ENCODE measurements at regions not wholly inside any gene's neighbourhood (a gene's known extent, or its start where the extent isn't known, plus 50 kb on each side); places are given as distances from the start of the nearest gene placed in this dataset.
"Not testable (repeated sequence)": the region's sequence is repeated elsewhere in the genome, so short reads cannot be mapped to it uniquely, and the experiment has no call there.

DNA sequence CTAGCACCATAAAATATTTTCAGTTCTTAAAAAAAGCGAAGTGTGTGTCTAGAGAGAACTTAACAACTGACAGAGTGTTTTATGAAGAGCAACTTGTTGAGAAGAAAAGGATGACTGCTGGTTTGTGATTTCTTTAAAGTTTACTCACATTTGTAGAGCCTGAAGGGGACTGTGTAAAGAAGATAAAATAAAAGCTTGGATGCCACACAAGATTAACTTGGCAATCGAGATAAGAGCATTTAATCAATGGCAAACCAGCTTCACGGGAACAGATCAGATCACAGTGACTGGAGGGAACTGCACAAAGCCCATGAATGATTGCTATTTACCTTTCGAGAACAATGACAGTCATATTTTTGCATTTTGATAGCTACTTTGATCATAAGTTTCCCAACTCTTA, 2013.1 kb upstream of the CDH9 start:
- DNase-seq (ENCODE audit: low read depth), result no peak

DNA sequence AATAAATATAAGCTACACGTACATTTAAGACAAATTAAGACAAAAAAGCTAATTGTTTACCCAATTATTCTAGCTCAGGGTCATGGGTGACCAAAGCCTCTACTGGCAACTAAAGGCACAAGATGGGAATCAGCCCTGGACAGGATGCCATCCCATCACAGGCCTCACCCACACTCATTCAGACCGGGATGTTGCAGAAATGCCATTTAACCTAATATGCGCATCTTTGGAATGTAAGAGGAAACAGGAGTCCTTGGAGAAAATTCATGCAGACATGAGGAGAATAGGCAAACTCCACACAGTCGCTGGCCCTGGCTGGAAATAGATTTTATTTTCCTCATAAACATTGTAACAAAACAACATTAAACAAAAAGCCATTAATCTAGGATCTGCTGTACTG, 2003.8 kb upstream of the CDH9 start:
- no peak for DNase-seq (ENCODE audit: low read depth)

DNA sequence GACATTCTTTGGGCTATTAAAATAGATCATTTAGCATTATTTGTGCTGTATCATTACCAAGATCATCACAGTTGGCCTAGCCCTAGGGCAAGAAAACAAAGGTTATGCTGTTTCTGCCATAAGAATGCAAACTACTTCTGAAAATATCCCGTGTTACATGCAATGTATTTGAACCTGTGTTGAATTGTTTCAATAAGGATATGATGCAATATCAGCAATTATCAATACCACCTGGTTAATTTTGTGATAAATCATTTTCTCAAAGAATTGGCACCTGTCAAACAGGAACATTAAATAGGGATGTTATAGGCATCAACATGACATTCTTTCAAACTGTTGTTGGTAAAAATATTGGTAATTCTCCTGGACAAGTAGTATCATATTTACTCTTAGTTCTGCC, 2002.0 kb upstream of the CDH9 start:
- DNase-seq (ENCODE audit: low read depth), result no peak

GRCh38 chr5:29039994-29040393, 2001.6 kb upstream of the CDH9 start:
- no peak for DNase-seq (ENCODE audit: low read depth)

- DNase-seq (ENCODE audit: low read depth), result no peak
Measured at GRCh38 chr5:29037716-29038115, 1999.3 kb upstream of the CDH9 start.

- DNase-seq (ENCODE audit: low read depth), result no peak
Measured at GRCh38 chr5:29024052-29024451, 1985.7 kb upstream of the CDH9 start.

- no peak for DNase-seq (ENCODE audit: low read depth)
Measured at GRCh38 chr5:29023541-29023940, 1985.2 kb upstream of the CDH9 start.

GRCh38 chr5:29017501-29017900, 1979.1 kb upstream of the CDH9 start:
- DNase-seq (ENCODE audit: low read depth), result no peak

DNA sequence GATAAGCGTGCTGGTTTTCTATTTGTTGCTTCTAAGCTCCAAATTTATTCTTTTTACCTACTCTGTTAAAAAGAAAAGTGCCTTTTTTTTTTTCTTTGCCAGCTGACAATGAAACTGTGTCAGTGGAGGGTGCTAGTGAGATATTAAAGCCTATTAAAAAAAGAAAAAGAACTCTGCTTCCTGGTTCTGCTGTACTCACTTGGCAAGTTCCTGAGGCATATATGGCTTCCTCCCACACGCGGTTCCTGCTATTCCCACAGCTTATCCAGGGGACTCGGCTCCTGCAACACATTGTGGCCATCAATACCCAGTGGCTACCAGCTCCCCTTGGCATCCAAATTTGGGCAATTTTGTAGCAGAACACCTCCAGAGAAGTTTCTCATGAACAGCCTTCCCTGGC, 1977.7 kb upstream of the CDH9 start:
- no peak for DNase-seq (ENCODE audit: low read depth)

GRCh38 chr5:29015523-29015922, 1977.1 kb upstream of the CDH9 start:
- no peak for DNase-seq (ENCODE audit: low read depth)

DNA sequence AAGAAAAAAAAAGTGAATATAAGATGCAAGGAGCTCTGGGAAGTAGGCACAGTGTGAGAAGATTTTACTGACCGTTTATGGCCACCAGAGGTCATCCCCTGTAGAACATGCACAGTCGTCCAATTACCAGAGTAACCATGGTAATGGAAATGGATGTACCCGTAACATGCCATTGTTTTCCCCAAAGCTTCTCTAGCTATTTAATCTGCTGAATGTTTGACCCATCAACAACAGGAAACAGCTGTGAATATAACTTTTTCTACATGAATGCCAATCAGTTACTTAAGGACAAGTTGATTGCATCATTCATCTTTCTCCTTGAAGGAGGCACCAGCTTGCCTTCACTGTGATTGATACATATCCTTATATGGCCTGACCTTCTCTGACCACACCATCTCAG, 1967.0 kb upstream of the CDH9 start:
- DNase-seq (ENCODE audit: low read depth), result no peak

GRCh38 chr5:29002481-29002880, 1964.1 kb upstream of the CDH9 start:
- DNase-seq (ENCODE audit: low read depth), result no peak

DNA sequence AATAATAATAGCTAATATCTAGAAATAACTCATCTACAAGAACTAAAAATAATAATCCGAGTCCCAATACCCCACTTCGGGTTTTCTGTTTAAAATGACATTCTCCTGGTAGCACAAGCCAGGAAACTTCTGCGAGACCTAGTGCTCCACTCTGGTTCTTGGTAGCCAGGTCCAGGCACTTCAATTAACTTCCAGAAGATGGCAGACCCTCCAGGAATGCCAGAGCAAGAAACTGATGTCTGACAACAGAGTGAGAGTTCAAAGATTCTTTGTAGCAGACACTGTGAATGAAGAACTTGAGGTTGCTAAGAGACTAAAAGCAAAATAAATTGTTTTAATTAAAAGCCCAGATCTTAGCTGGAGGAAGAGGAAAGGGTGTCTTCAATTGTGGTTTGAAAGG, 1963.3 kb upstream of the CDH9 start:
- DNase-seq (ENCODE audit: low read depth), result no peak

GRCh38 chr5:28984639-28985038, 1946.3 kb upstream of the CDH9 start:
- no peak for DNase-seq (ENCODE audit: low read depth)

- no peak for DNase-seq (ENCODE audit: low read depth)
Measured at GRCh38 chr5:28975508-28975907, 1937.1 kb upstream of the CDH9 start.

GRCh38 chr5:28967848-28968247, 1929.5 kb upstream of the CDH9 start:
- no peak for DNase-seq (ENCODE audit: low read depth)

GRCh38 chr5:28961816-28962215, 1923.4 kb upstream of the CDH9 start:
- DNase-seq (ENCODE audit: low read depth), result no peak

GRCh38 chr5:28958581-28958980, 1920.2 kb upstream of the CDH9 start:
- no peak for DNase-seq (ENCODE audit: low read depth)

DNA sequence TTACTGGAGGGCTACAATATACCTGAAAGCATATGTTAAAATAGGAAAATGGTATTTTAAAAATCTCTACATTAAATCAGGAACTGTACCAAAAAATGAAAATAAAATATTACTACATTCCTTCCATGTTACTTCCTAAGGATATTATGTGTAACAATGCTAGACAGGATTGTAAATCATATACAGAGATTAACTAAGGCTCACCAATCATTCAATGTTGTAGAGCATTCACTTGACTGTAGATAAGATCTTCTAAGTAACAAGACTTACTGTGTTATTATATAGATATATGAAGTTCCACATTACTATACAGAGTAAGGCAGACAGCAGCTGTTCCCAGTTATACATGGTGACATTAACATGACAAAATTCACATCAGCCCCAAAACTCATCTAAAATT, 1919.1 kb upstream of the CDH9 start:
- DNase-seq (ENCODE audit: low read depth), result no peak

DNA sequence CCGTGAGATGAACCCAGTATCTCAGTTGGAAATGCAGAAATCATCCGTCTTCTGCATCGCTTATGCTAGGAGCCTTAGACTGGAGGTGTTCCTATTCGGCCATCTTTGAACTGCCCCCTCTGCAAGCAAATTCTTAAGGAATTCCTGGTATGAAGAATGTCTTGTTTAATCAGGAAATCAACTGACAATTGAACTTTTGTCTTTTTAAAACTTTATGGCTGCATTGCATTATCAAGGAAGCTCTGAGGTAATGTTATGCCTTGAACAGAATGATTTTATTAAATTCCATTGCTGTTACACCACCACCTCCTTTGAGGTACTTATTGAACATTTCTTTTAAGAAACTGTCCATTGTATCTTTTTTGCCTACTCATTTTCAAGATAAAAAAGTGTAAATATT, 1915.7 kb upstream of the CDH9 start:
- no peak for DNase-seq (ENCODE audit: low read depth)

- no peak for DNase-seq (ENCODE audit: low read depth)
Measured at GRCh38 chr5:28947865-28948264, 1909.5 kb upstream of the CDH9 start.

DNA sequence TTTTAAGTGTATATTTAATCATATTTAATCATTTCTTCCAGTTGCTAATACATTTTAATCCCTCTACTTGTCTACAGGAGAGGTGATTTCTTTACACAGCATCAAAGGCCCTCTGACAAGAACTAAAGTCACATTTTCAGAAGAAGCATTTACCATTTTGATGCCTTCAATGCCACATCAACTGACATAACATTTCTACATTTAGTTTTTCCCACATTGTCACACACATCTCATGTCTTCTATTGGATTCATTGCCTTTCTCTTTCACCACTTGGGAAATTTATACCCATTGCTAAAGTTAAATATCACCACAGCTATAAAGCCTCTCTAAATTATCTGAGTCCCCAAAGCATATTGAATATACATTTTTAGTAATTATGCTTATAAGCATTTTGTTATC, 1907.5 kb upstream of the CDH9 start:
- DNase-seq (ENCODE audit: low read depth), result no peak

- not testable (repeated sequence) for DNase-seq (ENCODE audit: low read depth)
Measured at GRCh38 chr5:28929366-28929765, 1891.0 kb upstream of the CDH9 start.

DNA sequence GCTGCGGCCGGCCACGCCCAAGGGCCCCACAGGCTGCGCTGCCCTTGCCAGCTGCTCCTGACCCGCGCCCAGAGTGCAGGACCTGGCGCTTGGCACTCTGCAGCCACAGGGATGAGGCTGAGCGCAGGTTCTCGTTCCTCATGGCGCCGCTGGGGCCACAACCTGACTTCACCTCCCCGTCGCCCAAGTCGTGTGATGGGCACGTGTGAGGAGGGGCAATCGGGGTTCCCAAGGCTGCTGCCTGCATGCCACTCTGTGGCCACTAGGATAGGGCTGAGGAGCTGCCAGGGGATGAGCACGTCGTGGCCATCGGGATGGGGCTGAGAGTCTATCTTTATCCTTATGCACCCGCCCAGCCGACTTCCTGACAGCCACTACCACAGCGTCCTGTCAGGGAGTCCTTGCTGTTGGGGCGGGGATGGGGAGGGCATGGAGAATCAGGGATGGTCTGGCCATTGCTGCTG, 1890.0 kb upstream of the CDH9 start:
- DNase-seq (ENCODE audit: low read depth), result not testable (repeated sequence)
